ENCODE measurements at regions not wholly inside any gene's neighbourhood (a gene's known extent, or its start where the extent isn't known, plus 50 kb on each side); places are given as distances from the start of the nearest gene placed in this dataset.

DNA sequence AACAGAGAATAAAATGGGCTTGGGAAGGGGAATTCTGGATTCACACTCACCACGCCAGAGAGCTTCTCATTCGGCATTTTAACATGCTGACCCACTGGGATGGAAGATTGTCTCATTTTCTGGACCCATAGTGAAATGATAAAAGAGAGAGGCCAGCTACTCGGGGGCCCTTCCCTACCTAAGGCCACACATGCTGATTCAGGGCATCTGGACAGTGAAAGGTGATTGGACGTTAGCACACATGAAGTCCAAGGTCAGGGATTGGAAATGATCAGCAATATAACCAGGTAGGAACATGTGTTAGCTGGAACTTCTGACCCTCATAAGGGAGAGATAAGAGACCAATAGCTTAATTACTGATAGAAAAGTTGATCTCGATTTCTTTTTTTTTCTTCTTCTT is 183.7 kb downstream of the NUFIP1 start:
- TF ChIP-seq, protein P1, sequence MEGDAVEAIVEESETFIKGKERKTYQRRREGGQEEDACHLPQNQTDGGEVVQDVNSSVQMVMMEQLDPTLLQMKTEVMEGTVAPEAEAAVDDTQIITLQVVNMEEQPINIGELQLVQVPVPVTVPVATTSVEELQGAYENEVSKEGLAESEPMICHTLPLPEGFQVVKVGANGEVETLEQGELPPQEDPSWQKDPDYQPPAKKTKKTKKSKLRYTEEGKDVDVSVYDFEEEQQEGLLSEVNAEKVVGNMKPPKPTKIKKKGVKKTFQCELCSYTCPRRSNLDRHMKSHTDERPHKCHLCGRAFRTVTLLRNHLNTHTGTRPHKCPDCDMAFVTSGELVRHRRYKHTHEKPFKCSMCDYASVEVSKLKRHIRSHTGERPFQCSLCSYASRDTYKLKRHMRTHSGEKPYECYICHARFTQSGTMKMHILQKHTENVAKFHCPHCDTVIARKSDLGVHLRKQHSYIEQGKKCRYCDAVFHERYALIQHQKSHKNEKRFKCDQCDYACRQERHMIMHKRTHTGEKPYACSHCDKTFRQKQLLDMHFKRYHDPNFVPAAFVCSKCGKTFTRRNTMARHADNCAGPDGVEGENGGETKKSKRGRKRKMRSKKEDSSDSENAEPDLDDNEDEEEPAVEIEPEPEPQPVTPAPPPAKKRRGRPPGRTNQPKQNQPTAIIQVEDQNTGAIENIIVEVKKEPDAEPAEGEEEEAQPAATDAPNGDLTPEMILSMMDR (IDR thresholded peaks at IDR 0.05), result no peak
- TF ChIP-seq POLR2A (IDR thresholded peaks at IDR 0.05), result no peak

Measured in testis (tissue), 2 donors.